ENCODE measurements at regions not wholly inside any gene's neighbourhood (a gene's known extent, or its start where the extent isn't known, plus 50 kb on each side); places are given as distances from the start of the nearest gene placed in this dataset.
"Not testable (repeated sequence)": the region's sequence is repeated elsewhere in the genome, so short reads cannot be mapped to it uniquely, and the experiment has no call there.

GRCh38 chr21:9006553-9007323 is 1514.6 kb upstream of the TPTE start:
- H3K27me3 Mint-ChIP-seq = peaks cover 20% of the 10 kb centered on the region
- DNase-seq; H3K36me3 Mint-ChIP-seq (ENCODE audit: low read depth); H3K27ac Mint-ChIP-seq; ATAC-seq; H3K4me1 Mint-ChIP-seq; H3K9me3 ChIP-seq (ENCODE audit: control insufficient read depth, low read length, poor library complexity, severe bottlenecking); H3K4me3 Mint-ChIP-seq: not testable (repeated sequence)

GRCh38 chr21:9008636-9009035 is 1512.7 kb upstream of the TPTE start:
- H3K9me3 ChIP-seq (ENCODE audit: control insufficient read depth, low read length, poor library complexity, severe bottlenecking) = no peaks in the 10 kb centered on the region
- Mint-ChIP-seq H3K4me1 (no peaks in the 10 kb centered on the region), H3K4me3 (no peak overlapping the region), H3K36me3 (ENCODE audit: low read depth) (no peaks in the 10 kb centered on the region), H3K27ac (no peak overlapping the region), H3K27me3 (peaks cover 35% of the 10 kb centered on the region)
- ATAC-seq = no peak
- no peak for DNase-seq

DNA sequence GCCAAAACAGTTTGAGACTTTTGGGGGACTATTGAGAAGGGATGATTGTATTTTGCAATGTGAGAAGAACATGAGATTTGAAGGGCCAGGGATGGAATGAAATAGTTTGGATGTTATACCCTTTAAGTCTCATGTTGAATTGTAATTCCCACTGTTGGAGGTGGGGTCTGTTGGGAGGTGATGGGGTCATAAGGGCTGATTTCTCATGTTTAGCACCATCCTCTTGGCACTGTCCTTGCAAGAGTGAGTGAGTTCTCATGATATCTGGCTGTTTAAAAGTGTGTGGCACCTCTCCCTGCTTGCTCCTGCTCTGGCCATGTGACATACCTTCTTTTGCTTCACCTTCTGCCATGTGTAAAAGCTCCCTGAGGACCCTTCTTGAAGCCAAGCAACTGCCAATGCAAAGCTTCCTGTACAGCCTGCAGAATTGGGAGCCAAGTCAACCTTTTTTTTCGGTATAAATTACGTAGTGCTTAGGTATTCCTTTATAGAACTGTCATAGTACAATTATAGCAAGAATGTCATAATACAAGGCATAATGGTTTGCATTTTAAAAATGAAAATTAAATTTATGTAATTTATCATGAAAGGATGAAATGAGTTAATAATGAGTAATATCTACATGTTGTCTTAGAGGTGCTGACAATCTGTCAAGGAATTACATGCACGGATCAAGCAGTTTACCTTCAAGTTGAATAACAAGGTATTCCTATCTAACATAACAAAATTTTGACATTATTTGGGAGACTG is 1511.9 kb upstream of the TPTE start:
- H3K4me1 Mint-ChIP-seq; DNase-seq; H3K4me3 Mint-ChIP-seq; H3K36me3 Mint-ChIP-seq (ENCODE audit: low read depth); ATAC-seq; H3K9me3 ChIP-seq (ENCODE audit: control insufficient read depth, low read length, poor library complexity, severe bottlenecking); H3K27ac Mint-ChIP-seq: not testable (repeated sequence)
- peaks cover 38% of the 10 kb centered on the region for H3K27me3 Mint-ChIP-seq

DNA sequence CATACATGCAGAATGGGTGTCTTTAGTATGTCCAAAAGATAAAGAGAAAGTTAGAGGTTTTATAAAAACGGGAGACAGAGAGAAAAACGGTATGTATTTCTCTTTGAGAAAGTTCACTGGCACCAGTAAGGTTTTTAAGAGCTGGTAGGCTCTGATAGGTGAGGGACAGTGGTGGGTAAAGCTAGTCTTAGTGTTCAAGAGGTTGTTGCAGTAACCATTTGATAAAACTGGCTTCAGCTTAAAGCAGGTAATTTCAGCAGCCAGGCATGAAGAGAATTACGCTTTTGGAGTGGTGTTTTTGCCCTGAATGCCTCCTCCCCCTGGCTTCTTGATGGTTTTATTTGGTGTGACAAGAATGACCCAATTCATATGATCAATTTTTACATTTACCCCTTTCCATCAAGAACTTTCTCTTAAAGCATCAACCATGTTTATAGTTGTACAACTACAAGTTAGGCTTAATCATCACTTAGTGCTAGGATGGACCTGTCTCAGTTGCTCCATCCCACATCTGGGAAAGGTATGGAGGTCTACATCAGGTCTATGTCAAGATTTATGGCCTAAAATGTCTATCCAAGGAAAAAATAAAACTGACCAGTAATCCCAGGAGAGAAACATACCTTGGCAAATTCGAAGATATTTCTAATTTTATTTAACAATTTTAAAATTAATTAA is 1511.1 kb upstream of the TPTE start:
- peaks cover 39% of the 10 kb centered on the region for H3K27me3 Mint-ChIP-seq
- H3K36me3 Mint-ChIP-seq (ENCODE audit: low read depth); H3K9me3 ChIP-seq (ENCODE audit: control insufficient read depth, low read length, poor library complexity, severe bottlenecking); H3K4me3 Mint-ChIP-seq; H3K27ac Mint-ChIP-seq; ATAC-seq; DNase-seq; H3K4me1 Mint-ChIP-seq: not testable (repeated sequence)

GRCh38 chr21:9010936-9011890 is 1510.2 kb upstream of the TPTE start:
- not testable (repeated sequence) for H3K4me3 Mint-ChIP-seq; H3K9me3 ChIP-seq (ENCODE audit: control insufficient read depth, low read length, poor library complexity, severe bottlenecking); H3K4me1 Mint-ChIP-seq; H3K36me3 Mint-ChIP-seq (ENCODE audit: low read depth); ATAC-seq; H3K27ac Mint-ChIP-seq; DNase-seq
- peaks cover 46% of the 10 kb centered on the region for H3K27me3 Mint-ChIP-seq

- ATAC-seq; H3K36me3 Mint-ChIP-seq (ENCODE audit: low read depth); H3K4me3 Mint-ChIP-seq; DNase-seq; H3K9me3 ChIP-seq (ENCODE audit: control insufficient read depth, low read length, poor library complexity, severe bottlenecking); H3K27ac Mint-ChIP-seq; H3K4me1 Mint-ChIP-seq: not testable (repeated sequence)
- H3K27me3 Mint-ChIP-seq = peaks cover 46% of the 10 kb centered on the region
Observed at GRCh38 chr21:9011916-9012315, 1509.5 kb upstream of the TPTE start.

GRCh38 chr21:9013502-9014242 is 1507.7 kb upstream of the TPTE start:
- ATAC-seq; H3K4me1 Mint-ChIP-seq; H3K27ac Mint-ChIP-seq; DNase-seq; H3K9me3 ChIP-seq (ENCODE audit: control insufficient read depth, low read length, poor library complexity, severe bottlenecking); H3K36me3 Mint-ChIP-seq (ENCODE audit: low read depth); H3K4me3 Mint-ChIP-seq: not testable (repeated sequence)
- peaks cover 36% of the 10 kb centered on the region for H3K27me3 Mint-ChIP-seq

DNA sequence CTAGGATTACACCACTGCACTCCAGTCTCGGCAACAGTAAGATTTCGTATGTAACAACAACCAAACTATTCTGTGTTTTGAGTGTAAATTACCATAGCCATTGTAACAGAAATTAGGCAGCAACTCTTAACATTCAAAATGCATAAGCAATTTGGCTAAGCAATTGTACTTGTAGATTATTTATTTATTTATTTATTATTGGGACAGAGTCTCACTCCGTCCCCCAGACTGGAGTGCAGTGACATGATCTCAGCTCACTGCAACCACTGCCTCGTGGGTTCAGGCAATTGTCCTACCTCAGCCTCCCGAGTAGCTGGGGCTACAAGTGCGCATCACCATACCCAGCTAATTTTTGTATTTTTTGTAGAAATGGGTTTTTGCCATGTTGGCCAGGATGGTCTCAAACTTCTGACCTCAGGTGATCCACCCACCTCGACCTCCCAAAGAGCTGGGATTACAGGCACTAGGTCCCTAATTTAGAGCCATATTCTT is 1507.1 kb upstream of the TPTE start:
- not testable (repeated sequence) for H3K4me3 Mint-ChIP-seq; H3K9me3 ChIP-seq (ENCODE audit: control insufficient read depth, low read length, poor library complexity, severe bottlenecking); H3K36me3 Mint-ChIP-seq (ENCODE audit: low read depth); ATAC-seq; H3K4me1 Mint-ChIP-seq; H3K27ac Mint-ChIP-seq; DNase-seq
- H3K27me3 Mint-ChIP-seq = peaks cover 29% of the 10 kb centered on the region

DNA sequence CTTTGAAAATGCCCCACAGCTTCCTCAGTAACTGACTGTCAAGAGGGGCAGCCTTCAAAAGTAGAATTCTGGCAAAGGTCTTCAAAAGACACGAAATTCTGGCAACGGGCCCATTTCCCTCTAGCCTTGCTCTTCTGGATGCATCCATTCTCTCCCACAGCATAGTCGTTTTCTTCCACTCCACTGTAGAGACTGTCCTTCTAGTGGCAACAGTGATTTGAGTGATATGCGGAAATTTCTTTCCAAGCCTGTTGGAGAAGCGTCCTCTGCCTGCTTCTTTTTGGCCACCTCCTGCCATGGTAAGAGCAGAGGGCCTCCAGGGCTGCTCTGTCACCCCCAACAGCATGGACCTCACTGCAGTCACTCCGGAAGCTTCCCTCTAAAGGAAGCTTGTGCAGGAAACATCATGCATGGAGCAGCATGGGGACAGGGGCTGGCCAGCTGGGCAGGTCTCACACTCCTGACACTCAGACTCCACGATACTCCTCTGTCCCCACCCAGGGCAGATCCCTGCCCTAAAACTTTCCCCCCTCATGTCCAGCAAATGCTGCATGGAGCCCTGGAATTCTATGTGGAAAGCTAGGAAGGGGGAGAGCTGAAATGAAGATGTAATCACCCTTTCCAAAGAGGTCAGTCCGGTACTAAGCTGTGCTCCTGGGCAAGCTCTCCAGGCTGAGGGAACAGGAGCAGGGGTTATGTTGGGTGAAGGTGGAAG is 1505.7 kb upstream of the TPTE start:
- H3K4me1 Mint-ChIP-seq; H3K27ac Mint-ChIP-seq; H3K9me3 ChIP-seq (ENCODE audit: control insufficient read depth, low read length, poor library complexity, severe bottlenecking); H3K36me3 Mint-ChIP-seq (ENCODE audit: low read depth); H3K4me3 Mint-ChIP-seq; DNase-seq; ATAC-seq: not testable (repeated sequence)
- peaks cover 26% of the 10 kb centered on the region for H3K27me3 Mint-ChIP-seq

GRCh38 chr21:9017206-9017605 is 1504.2 kb upstream of the TPTE start:
- not testable (repeated sequence) for ATAC-seq; H3K4me3 Mint-ChIP-seq; H3K27ac Mint-ChIP-seq; H3K4me1 Mint-ChIP-seq; H3K36me3 Mint-ChIP-seq (ENCODE audit: low read depth); H3K9me3 ChIP-seq (ENCODE audit: control insufficient read depth, low read length, poor library complexity, severe bottlenecking); DNase-seq
- peaks cover 21% of the 10 kb centered on the region for H3K27me3 Mint-ChIP-seq

DNA sequence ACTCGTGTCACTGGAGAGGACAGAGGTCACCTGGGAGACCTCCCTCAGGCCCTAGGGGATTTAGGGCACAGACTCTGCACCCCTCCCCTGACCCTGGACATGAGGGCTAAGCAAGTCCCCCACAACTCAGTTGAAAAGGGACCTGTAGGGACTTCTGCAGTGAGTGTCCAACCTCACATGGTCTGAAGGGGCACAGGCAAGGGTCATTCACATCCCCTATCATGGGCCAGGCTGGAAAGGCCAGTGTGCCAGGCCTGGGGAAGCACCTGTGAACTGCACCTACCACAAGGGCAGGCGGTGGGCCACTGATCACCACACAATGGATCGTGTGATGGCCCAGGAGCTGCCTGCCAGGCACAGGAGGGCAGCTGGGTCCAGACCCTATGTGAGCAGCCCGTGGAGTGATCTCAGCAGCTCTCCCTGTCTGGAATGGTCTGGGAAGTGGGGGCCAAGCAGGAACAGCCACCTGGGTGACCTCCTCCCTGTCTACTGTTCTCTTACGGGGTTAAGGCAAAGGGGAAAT is 1502.6 kb upstream of the TPTE start:
- not testable (repeated sequence) for H3K36me3 Mint-ChIP-seq (ENCODE audit: low read depth); DNase-seq; H3K9me3 ChIP-seq (ENCODE audit: control insufficient read depth, low read length, poor library complexity, severe bottlenecking); H3K4me3 Mint-ChIP-seq; H3K27me3 Mint-ChIP-seq; H3K27ac Mint-ChIP-seq; H3K4me1 Mint-ChIP-seq; ATAC-seq
